ENCODE measurements at regions not wholly inside any gene's neighbourhood (a gene's known extent, or its start where the extent isn't known, plus 50 kb on each side); places are given as distances from the start of the nearest gene placed in this dataset.
"Not testable (repeated sequence)": the region's sequence is repeated elsewhere in the genome, so short reads cannot be mapped to it uniquely, and the experiment has no call there.

GRCh38 chr11:130566360-130566759, 117.9 kb downstream of the ADAMTS15 start:
- TF ChIP-seq CTCF (tag by site-specific recombination; IDR thresholded peaks at IDR 0.05); PRDM1 (tag by site-specific recombination; IDR thresholded peaks at IDR 0.05); ZNF24 (tag by site-specific recombination; IDR thresholded peaks at IDR 0.05); ZNF274 (IDR thresholded peaks at IDR 0.05; ENCODE audit: low read length); ZNF274 (tag by site-specific recombination; IDR thresholded peaks at IDR 0.05; ENCODE audit: borderline replicate concordance); ZFP37 (tag by site-specific recombination; IDR thresholded peaks at IDR 0.05): not testable (repeated sequence)
- TF ChIP-seq, protein P1, sequence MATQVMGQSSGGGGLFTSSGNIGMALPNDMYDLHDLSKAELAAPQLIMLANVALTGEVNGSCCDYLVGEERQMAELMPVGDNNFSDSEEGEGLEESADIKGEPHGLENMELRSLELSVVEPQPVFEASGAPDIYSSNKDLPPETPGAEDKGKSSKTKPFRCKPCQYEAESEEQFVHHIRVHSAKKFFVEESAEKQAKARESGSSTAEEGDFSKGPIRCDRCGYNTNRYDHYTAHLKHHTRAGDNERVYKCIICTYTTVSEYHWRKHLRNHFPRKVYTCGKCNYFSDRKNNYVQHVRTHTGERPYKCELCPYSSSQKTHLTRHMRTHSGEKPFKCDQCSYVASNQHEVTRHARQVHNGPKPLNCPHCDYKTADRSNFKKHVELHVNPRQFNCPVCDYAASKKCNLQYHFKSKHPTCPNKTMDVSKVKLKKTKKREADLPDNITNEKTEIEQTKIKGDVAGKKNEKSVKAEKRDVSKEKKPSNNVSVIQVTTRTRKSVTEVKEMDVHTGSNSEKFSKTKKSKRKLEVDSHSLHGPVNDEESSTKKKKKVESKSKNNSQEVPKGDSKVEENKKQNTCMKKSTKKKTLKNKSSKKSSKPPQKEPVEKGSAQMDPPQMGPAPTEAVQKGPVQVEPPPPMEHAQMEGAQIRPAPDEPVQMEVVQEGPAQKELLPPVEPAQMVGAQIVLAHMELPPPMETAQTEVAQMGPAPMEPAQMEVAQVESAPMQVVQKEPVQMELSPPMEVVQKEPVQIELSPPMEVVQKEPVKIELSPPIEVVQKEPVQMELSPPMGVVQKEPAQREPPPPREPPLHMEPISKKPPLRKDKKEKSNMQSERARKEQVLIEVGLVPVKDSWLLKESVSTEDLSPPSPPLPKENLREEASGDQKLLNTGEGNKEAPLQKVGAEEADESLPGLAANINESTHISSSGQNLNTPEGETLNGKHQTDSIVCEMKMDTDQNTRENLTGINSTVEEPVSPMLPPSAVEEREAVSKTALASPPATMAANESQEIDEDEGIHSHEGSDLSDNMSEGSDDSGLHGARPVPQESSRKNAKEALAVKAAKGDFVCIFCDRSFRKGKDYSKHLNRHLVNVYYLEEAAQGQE (tag by site-specific recombination; IDR thresholded peaks at IDR 0.05), result not testable (repeated sequence)
- TF ChIP-seq, protein P2, sequence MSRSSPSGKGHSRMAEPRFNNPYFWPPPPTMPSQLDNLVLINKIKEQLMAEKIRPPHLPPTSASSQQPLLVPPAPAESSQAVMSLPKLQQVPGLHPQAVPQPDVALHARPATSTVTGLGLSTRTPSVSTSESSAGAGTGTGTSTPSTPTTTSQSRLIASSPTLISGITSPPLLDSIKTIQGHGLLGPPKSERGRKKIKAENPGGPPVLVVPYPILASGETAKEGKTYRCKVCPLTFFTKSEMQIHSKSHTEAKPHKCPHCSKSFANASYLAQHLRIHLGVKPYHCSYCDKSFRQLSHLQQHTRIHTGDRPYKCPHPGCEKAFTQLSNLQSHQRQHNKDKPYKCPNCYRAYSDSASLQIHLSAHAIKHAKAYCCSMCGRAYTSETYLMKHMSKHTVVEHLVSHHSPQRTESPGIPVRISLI (tag by site-specific recombination; IDR thresholded peaks at IDR 0.05), result not testable (repeated sequence)
